Caco-2 (cell line): ENCODE measurements at regions not wholly inside any gene's neighbourhood (a gene's known extent, or its start where the extent isn't known, plus 50 kb on each side); places are given as distances from the start of the nearest gene placed in this dataset.

Source experiments
- BruUV-seq: library from RNA; stranded (reverse); fragments of 400-500 nt; replicated peaks from 2 replicates; lab custom pipeline; 2021; lab: Mats Ljungman, UMichigan
- CTCF ChIA-PET: fragments of 300-600 bp; sonication (Branson Sonifier 250); formaldehyde crosslinking; loops from one replicate; lab custom pipeline; 2022; ENCODE audit warnings: antibody characterized with exemption; lab: Charles Lee
- POLR2A ChIA-PET: fragments of 300-600 bp; sonication (Branson Sonifier 250); formaldehyde crosslinking; loops from one replicate; lab custom pipeline; 2022; ENCODE audit warnings: antibody characterized with exemption; lab: Charles Lee
- DNase-seq, 2 experiments: peaks; one replicate each; pipeline versions ENCODE4 v3.0.0 to v3.0.0-alpha.2; 2020 to 2022
- H3K27me3 ChIP-seq: replicated peaks from 2 replicates; pipeline ENCODE4 v1.6.0; 2011; ENCODE audit warnings: low read length; ENCODE audit not compliant: control insufficient read depth, insufficient read depth
- H3K36me3 ChIP-seq: 2 replicates; pipeline ENCODE4 v1.5.1; 2011; ENCODE audit warnings: low read length; ENCODE audit not compliant: control insufficient read depth, insufficient read depth
- H3K4me1 ChIP-seq: fragments of 250-450 bp; sonication (Bioruptor Pico); 2 replicates; pipeline ENCODE4 v1.5.1; 2020; ENCODE audit warnings: mild to moderate bottlenecking
- H3K4me3 ChIP-seq: 2 replicates; pipeline ENCODE4 v1.5.1; 2011; ENCODE audit warnings: low read depth, mild to moderate bottlenecking, control low read depth, low read length
- H3K9me3 ChIP-seq: fragments of 250-450 bp; sonication (Bioruptor Pico); 2 replicates; pipeline ENCODE4 v1.5.1; 2020; ENCODE audit warnings: mild to moderate bottlenecking, moderate library complexity
- H3K27ac Mint-ChIP-seq: one replicate; pipeline ENCODE4 v1.8.0; 2022; ENCODE audit warnings: mixed read lengths; ENCODE audit not compliant: unreplicated experiment
- H3K27me3 Mint-ChIP-seq: one replicate; pipeline ENCODE4 v1.8.0; 2022; ENCODE audit warnings: mixed read lengths; ENCODE audit not compliant: insufficient read depth, unreplicated experiment
- H3K36me3 Mint-ChIP-seq: one replicate; pipeline ENCODE4 v1.8.0; 2022; ENCODE audit warnings: mild to moderate bottlenecking, mixed read lengths; ENCODE audit not compliant: insufficient read depth, unreplicated experiment
- H3K4me1 Mint-ChIP-seq: one replicate; pipeline ENCODE4 v1.8.0; 2022; ENCODE audit warnings: low read depth, mixed read lengths; ENCODE audit not compliant: unreplicated experiment
- H3K4me3 Mint-ChIP-seq: one replicate; pipeline ENCODE4 v1.8.0; 2022; ENCODE audit warnings: mild to moderate bottlenecking, moderate library complexity, mixed read lengths; ENCODE audit not compliant: unreplicated experiment
- H3K9me3 Mint-ChIP-seq: one replicate; pipeline ENCODE4 v1.8.0; 2022; ENCODE audit warnings: mixed read lengths; ENCODE audit not compliant: unreplicated experiment
- CTCF ChIP-seq, 2 experiments: fragments of 200-600 bp in 1 of 2; IDR thresholded peaks; 1 replicate in 1 of 2; 2 replicates in 1 of 2; pipeline versions ENCODE4 v1.5.1 to v1.8.0; 2011 to 2022; ENCODE audit warnings: antibody characterized with exemption in 1 of 2, control low read depth in 1 of 2, inconsistent platforms in 1 of 2, low read depth in 1 of 2, low read length in 1 of 2, mild to moderate bottlenecking in 1 of 2, moderate library complexity in 1 of 2; ENCODE audit not compliant: insufficient read depth in 1 of 2, severe bottlenecking in 1 of 2, unreplicated experiment in 1 of 2
- intact Hi-C: fragments of 100-400 bp; cut with micrococcal nuclease; formaldehyde crosslinking; loops from one replicate; pipeline ENCODE4 v1.10.0; 2022; ENCODE audit not compliant: unreplicated experiment

- no peaks in the 10 kb centered on the region for H3K4me1 Mint-ChIP-seq
- POLR2A ChIA-PET: no interaction called here
- no peaks in the 10 kb centered on the region for H3K36me3 Mint-ChIP-seq
- H3K27me3 Mint-ChIP-seq: peaks cover 5% of the 10 kb centered on the region
- BruUV-seq: no TSS peak
- TF ChIP-seq CTCF (IDR thresholded peaks at IDR 0.05; ENCODE audit: insufficient read depth in 1 of 2, low read depth in 1 of 2, low read length in 1 of 2, severe bottlenecking in 1 of 2, unreplicated experiment in 1 of 2): no peak
- Histone ChIP-seq H3K9me3 (no peaks in the 10 kb centered on the region), H3K4me1 (no peaks in the 10 kb centered on the region), H3K4me3 (no peak overlapping the region), H3K27me3 (no peaks in the 10 kb centered on the region), H3K36me3 (no peaks in the 10 kb centered on the region)
- no peak for DNase-seq
- intact Hi-C loops: no loop called here
- no peak overlapping the region for H3K4me3 Mint-ChIP-seq
- H3K9me3 Mint-ChIP-seq: no peaks in the 10 kb centered on the region
- H3K27ac Mint-ChIP-seq: no peak overlapping the region
- CTCF ChIA-PET: no interaction called here
Measured at GRCh38 chr3:80192936-80193335, 425.1 kb upstream of the ROBO1 start.

GRCh38 chr3:80190051-80190450 is 422.3 kb upstream of the ROBO1 start:
- Mint-ChIP-seq H3K4me3 (no peak overlapping the region), H3K9me3 (no peaks in the 10 kb centered on the region), H3K27me3 (peaks cover 9% of the 10 kb centered on the region), H3K36me3 (no peaks in the 10 kb centered on the region), H3K4me1 (no peaks in the 10 kb centered on the region), H3K27ac (no peak overlapping the region)
- H3K9me3 ChIP-seq: no peaks in the 10 kb centered on the region
- no TSS peak for BruUV-seq
- H3K4me3 ChIP-seq: no peak overlapping the region
- POLR2A ChIA-PET: no interaction called here
- no peaks in the 10 kb centered on the region for H3K36me3 ChIP-seq
- no peak for DNase-seq
- CTCF ChIA-PET: no interaction called here
- no peak for TF ChIP-seq CTCF (IDR thresholded peaks at IDR 0.05; ENCODE audit: insufficient read depth in 1 of 2, low read depth in 1 of 2, low read length in 1 of 2, severe bottlenecking in 1 of 2, unreplicated experiment in 1 of 2)
- intact Hi-C loops: no loop called here
- H3K4me1 ChIP-seq: no peaks in the 10 kb centered on the region
- H3K27me3 ChIP-seq: no peaks in the 10 kb centered on the region

GRCh38 chr3:80187981-80188380 is 420.2 kb upstream of the ROBO1 start:
- no peak for TF ChIP-seq CTCF (IDR thresholded peaks at IDR 0.05; ENCODE audit: insufficient read depth in 1 of 2, low read depth in 1 of 2, low read length in 1 of 2, severe bottlenecking in 1 of 2, unreplicated experiment in 1 of 2)
- H3K4me1 ChIP-seq: no peaks in the 10 kb centered on the region
- no peak overlapping the region for H3K4me3 Mint-ChIP-seq
- no peaks in the 10 kb centered on the region for H3K4me1 Mint-ChIP-seq
- no peak overlapping the region for H3K27ac Mint-ChIP-seq
- intact Hi-C loops: no loop called here
- H3K4me3 ChIP-seq: no peak overlapping the region
- no peaks in the 10 kb centered on the region for H3K36me3 Mint-ChIP-seq
- ChIA-PET CTCF (no interaction called here), POLR2A (no interaction called here)
- H3K9me3 ChIP-seq: no peaks in the 10 kb centered on the region
- H3K36me3 ChIP-seq: no peaks in the 10 kb centered on the region
- H3K27me3 Mint-ChIP-seq: peaks cover 9% of the 10 kb centered on the region
- H3K9me3 Mint-ChIP-seq: no peaks in the 10 kb centered on the region
- no peaks in the 10 kb centered on the region for H3K27me3 ChIP-seq
- no TSS peak for BruUV-seq
- no peak for DNase-seq
